ENCODE measurements at regions not wholly inside any gene's neighbourhood (a gene's known extent, or its start where the extent isn't known, plus 50 kb on each side); places are given as distances from the start of the nearest gene placed in this dataset.
"Not testable (repeated sequence)": the region's sequence is repeated elsewhere in the genome, so short reads cannot be mapped to it uniquely, and the experiment has no call there.

GRCh38 chr9:102499468-102499867, 495.7 kb upstream of the CYLC2 start:
- DNase-seq (ENCODE audit: extremely low read depth, low read depth), result no peak

GRCh38 chr9:102497709-102498108, 497.4 kb upstream of the CYLC2 start:
- DNase-seq (ENCODE audit: extremely low read depth, low read depth), result no peak
- TF ChIP-seq CTCF (IDR thresholded peaks at IDR 0.05; ENCODE audit: low read depth, low read length, missing control alignments), result no peak
- no peak overlapping the region for H3K4me3 ChIP-seq (replicated peaks; ENCODE audit: low read depth, low read length)

More at GRCh38 chr9:102499468-102499867, 495.7 kb upstream of the CYLC2 start:
- H3K4me3 ChIP-seq (replicated peaks; ENCODE audit: low read depth, low read length), result no peak overlapping the region
- no peak for TF ChIP-seq CTCF (IDR thresholded peaks at IDR 0.05; ENCODE audit: low read depth, low read length, missing control alignments)

- not testable (repeated sequence) for H3K4me3 ChIP-seq (replicated peaks; ENCODE audit: low read depth, low read length); DNase-seq (ENCODE audit: extremely low read depth, low read depth)
These were observed 508.2 kb upstream of the CYLC2 start for GRCh38 chr9:102486976-102487375.

GRCh38 chr9:102483651-102484050, 511.5 kb upstream of the CYLC2 start:
- no peak for DNase-seq (ENCODE audit: extremely low read depth, low read depth)
- TF ChIP-seq CTCF (IDR thresholded peaks at IDR 0.05; ENCODE audit: low read depth, low read length, missing control alignments), result no peak
- H3K4me3 ChIP-seq (replicated peaks; ENCODE audit: low read depth, low read length), result no peak overlapping the region

- no peak for DNase-seq (ENCODE audit: extremely low read depth, low read depth)
- no peak overlapping the region for H3K4me3 ChIP-seq (replicated peaks; ENCODE audit: low read depth, low read length)
- TF ChIP-seq CTCF (IDR thresholded peaks at IDR 0.05; ENCODE audit: low read depth, low read length, missing control alignments), result no peak
These were observed 512.4 kb upstream of the CYLC2 start for GRCh38 chr9:102482776-102483175.

- TF ChIP-seq CTCF (IDR thresholded peaks at IDR 0.05; ENCODE audit: low read depth, low read length, missing control alignments), result no peak
- no peak overlapping the region for H3K4me3 ChIP-seq (replicated peaks; ENCODE audit: low read depth, low read length)
- no peak for DNase-seq (ENCODE audit: extremely low read depth, low read depth)
These were observed 515.9 kb upstream of the CYLC2 start for GRCh38 chr9:102479191-102479590.

- no peak for TF ChIP-seq CTCF (IDR thresholded peaks at IDR 0.05; ENCODE audit: low read depth, low read length, missing control alignments)
- H3K4me3 ChIP-seq (replicated peaks; ENCODE audit: low read depth, low read length), result no peak overlapping the region
- DNase-seq (ENCODE audit: extremely low read depth, low read depth), result no peak
These were observed 520.8 kb upstream of the CYLC2 start for GRCh38 chr9:102474357-102474756.

GRCh38 chr9:102469430-102469829, 525.7 kb upstream of the CYLC2 start:
- not testable (repeated sequence) for H3K4me3 ChIP-seq (replicated peaks; ENCODE audit: low read depth, low read length); DNase-seq (ENCODE audit: extremely low read depth, low read depth)

Data from HFF-Myc (cell line).